Esophagus muscularis mucosa (tissue), 4 donors: ENCODE measurements at regions not wholly inside any gene's neighbourhood (a gene's known extent, or its start where the extent isn't known, plus 50 kb on each side); places are given as distances from the start of the nearest gene placed in this dataset.

Experiments used
- DNase-seq: peaks from one replicate; pipeline ENCODE4 v3.0.0-alpha.2; 2017; ENCODE audit errors: extremely low spot score
- H3K27ac ChIP-seq, 4 donors: fragments of 200-600 bp; sonication (generic); replicated peaks in 1 of 4; 1 replicate in 3 of 4; 2 replicates in 1 of 4; pipeline ENCODE4 v1.5.1; 2016 to 2019; ENCODE audit warnings: mild to moderate bottlenecking in 1 of 4
- H3K27me3 ChIP-seq, 4 donors: fragments of 200-600 bp; sonication (generic); one replicate each; pipeline versions ENCODE4 v1.5.1 to v1.6.0; 2016 to 2019
- H3K36me3 ChIP-seq, 4 donors: fragments of 200-600 bp; sonication (generic); one replicate each; pipeline ENCODE4 v1.5.1; 2016 to 2019
- H3K4me1 ChIP-seq, 4 donors: fragments of 200-600 bp; sonication (generic); one replicate each; pipeline ENCODE4 v1.5.1; 2016 to 2019
- H3K4me3 ChIP-seq, 4 donors: fragments of 200-600 bp; sonication (generic); 1 replicate in 2 of 4; 2 replicates in 2 of 4; pipeline ENCODE4 v1.5.1; 2016 to 2019; ENCODE audit warnings: mild to moderate bottlenecking in 4 of 4, moderate library complexity in 1 of 4
- H3K9me3 ChIP-seq, 4 donors: fragments of 200-600 bp; sonication (generic); 1 replicate in 3 of 4; 2 replicates in 1 of 4; pipeline ENCODE4 v1.5.1; 2016 to 2019
- EP300 ChIP-seq: sonication (generic); formaldehyde crosslinking; IDR thresholded peaks from one replicate; pipeline ENCODE4 v1.6.1; 2017; ENCODE audit warnings: antibody characterized with exemption
- POLR2A ChIP-seq: fragments of 450-650 bp; IDR thresholded peaks from one replicate; pipeline ENCODE4 v1.6.1; 2017; ENCODE audit warnings: antibody characterized with exemption, moderate library complexity, mild to moderate bottlenecking, low read depth
- POLR2AphosphoS5 ChIP-seq, 2 donors: sonication (generic); formaldehyde crosslinking; IDR thresholded peaks; one replicate each; pipeline ENCODE4 v1.6.1; 2017; ENCODE audit warnings: antibody characterized with exemption in 2 of 2
- WGBS: methylation state at CpG from one replicate; pipeline ENCODE4 v1.1.5; 2018; 5-methylcytosine and 5-hydroxymethylcytosine counted together
- intact Hi-C: fragments of 100-400 bp; cut with DNase I; formaldehyde crosslinking; loops from one replicate; pipeline ENCODE4 v1.15.1; 2023
- TF ChIP-seq, protein P1 (sequence below), 3 experiments: fragments of 200-600 bp in 2 of 3; fragments of 450-650 bp in 1 of 3; sonication (generic) in 2 of 3; IDR thresholded peaks; one replicate each; pipeline ENCODE4 v1.5.1; 2017 to 2019; ENCODE audit warnings: antibody characterized with exemption in 3 of 3, mild to moderate bottlenecking in 2 of 3, moderate library complexity in 1 of 3

DNA sequence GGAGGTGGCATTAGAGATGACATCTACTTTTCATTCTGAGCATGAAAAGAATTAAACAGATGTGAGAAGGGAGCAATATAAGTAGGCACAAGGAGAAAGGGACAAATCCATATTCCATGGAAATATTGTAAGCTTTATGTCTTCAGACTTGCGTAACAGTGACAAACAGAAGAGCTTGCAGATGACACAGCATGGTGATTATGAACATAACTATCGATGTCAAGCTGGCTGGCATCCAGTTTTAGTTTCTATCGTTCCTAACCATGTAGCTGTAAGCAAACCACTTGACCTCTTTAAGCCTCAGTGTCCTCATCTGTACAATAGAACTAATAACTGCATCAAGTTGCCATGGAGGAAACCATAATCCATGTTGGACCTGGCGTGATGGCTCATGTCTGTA is 246.7 kb upstream of the ADRA1B start:
- TF ChIP-seq EP300 (no peak), POLR2AphosphoS5 (IDR thresholded peaks at IDR 0.05) (no peak), POLR2A (no peak)
- TF ChIP-seq, protein P1, sequence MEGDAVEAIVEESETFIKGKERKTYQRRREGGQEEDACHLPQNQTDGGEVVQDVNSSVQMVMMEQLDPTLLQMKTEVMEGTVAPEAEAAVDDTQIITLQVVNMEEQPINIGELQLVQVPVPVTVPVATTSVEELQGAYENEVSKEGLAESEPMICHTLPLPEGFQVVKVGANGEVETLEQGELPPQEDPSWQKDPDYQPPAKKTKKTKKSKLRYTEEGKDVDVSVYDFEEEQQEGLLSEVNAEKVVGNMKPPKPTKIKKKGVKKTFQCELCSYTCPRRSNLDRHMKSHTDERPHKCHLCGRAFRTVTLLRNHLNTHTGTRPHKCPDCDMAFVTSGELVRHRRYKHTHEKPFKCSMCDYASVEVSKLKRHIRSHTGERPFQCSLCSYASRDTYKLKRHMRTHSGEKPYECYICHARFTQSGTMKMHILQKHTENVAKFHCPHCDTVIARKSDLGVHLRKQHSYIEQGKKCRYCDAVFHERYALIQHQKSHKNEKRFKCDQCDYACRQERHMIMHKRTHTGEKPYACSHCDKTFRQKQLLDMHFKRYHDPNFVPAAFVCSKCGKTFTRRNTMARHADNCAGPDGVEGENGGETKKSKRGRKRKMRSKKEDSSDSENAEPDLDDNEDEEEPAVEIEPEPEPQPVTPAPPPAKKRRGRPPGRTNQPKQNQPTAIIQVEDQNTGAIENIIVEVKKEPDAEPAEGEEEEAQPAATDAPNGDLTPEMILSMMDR (IDR thresholded peaks at IDR 0.05): no peak
- Histone ChIP-seq H3K4me3 (no peak overlapping the region), H3K36me3 (no peaks in the 10 kb centered on the region), H3K27me3 (no peaks in the 10 kb centered on the region), H3K9me3 (peaks cover 0 to 9% (median 4%) of the 10 kb centered on the region in 4 donors), H3K27ac (no peak overlapping the region), H3K4me1 (no peaks in the 10 kb centered on the region)
- intact Hi-C loops: no loop called here
- 74% methylated on average over 4 of the region's 4 CpGs for WGBS
- DNase-seq: no peak

DNA sequence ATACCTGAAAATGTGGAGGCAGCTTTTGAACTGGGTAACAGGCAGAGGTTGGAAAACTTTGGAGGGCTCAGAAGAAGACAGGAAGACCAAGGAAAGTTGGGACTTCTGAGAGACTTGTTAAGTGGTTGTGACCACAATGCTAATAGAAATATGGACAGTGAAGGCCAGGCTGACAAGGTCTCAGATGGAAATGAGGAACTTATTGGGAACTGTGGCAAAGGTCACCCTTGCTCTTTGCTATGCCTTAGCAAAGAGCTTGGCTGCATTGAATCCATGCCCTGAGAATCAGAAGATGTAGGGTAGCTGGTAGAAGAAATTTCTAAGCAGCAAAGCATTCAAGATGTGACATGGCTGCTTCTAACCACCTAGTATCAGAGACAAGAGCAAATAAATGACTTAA is 244.4 kb upstream of the ADRA1B start:
- H3K4me1 ChIP-seq: no peaks in the 10 kb centered on the region
- H3K36me3 ChIP-seq: no peaks in the 10 kb centered on the region
- DNase-seq: peak; percentile 62
- no peak overlapping the region for H3K4me3 ChIP-seq
- TF ChIP-seq, protein P1 (IDR thresholded peaks at IDR 0.05): no peak
- TF ChIP-seq POLR2A (no peak), EP300 (no peak), POLR2AphosphoS5 (IDR thresholded peaks at IDR 0.05) (no peak)
- peaks cover 0 to 9% (median 4%) of the 10 kb centered on the region in 4 donors for H3K9me3 ChIP-seq
- H3K27ac ChIP-seq: no peak overlapping the region
- intact Hi-C loops: no loop called here
- H3K27me3 ChIP-seq: no peaks in the 10 kb centered on the region

DNA sequence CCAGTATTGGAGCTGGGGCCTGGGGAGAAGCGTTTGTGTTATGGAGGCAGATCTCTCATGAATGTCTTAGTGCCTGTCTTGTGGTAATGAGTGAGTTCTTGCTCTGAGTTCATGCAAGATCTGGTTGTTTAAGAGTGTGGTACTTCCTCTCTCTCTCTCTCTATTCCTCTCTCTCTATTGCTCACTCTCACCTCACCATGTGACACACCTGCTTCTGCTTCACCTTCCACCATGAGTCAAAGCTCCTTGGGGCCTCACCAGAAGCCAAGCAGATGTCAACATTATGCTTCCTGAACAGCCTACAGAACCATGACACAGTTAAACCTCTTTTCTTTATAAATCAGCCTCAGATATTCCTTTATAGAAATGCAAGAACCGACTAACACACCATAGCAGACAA is 242.7 kb upstream of the ADRA1B start:
- Histone ChIP-seq H3K9me3 (peaks cover 0 to 9% (median 4%) of the 10 kb centered on the region in 4 donors), H3K4me3 (no peak overlapping the region), H3K36me3 (no peaks in the 10 kb centered on the region), H3K27me3 (no peaks in the 10 kb centered on the region), H3K4me1 (no peaks in the 10 kb centered on the region), H3K27ac (no peak overlapping the region)
- TF ChIP-seq, protein P1 (IDR thresholded peaks at IDR 0.05): no peak
- TF ChIP-seq POLR2A: no peak
- no peak for TF ChIP-seq EP300
- TF ChIP-seq POLR2AphosphoS5 (IDR thresholded peaks at IDR 0.05): no peak
- DNase-seq: peak; percentile 34
- intact Hi-C loops: no loop called here
- WGBS: 69% methylated on average over 2 of the region's 2 CpGs

DNA sequence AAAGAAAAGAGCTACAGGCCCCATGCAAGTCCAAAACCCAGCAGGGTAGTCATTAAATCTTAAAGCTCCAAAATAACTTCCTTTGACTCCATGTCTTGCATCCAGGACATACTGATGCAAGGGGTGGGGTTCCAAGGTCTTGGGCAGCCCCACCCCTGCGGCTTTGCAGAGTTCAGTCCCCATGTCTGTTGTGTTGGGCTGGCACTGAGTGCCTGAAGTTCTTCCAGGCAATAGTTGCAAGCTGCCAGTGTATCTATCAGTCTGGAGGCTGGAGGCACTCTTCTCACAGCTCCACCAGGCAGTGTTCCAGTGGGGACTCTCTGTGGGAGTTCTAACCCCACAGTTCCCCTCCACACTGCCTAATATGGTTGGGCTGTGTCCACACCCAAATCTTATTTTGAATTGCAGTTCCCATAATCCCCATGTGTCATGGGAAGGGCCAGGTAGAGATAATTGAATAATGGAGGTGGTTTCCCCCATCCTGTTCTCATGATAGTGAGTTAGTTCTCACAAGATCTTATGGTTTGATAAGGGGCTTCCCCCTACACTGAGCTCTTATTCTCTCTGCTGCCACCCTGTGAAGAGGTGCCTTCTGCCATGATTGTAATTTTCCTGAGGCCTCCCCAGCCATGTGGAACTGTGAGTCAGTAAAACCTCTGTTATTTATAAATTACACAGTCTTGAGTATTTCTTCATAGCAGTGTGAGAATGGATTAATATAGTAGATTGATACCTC is 237.5 kb upstream of the ADRA1B start:
- TF ChIP-seq POLR2A (no peak), POLR2AphosphoS5 (IDR thresholded peaks at IDR 0.05) (no peak), EP300 (no peak)
- TF ChIP-seq, protein P1 (IDR thresholded peaks at IDR 0.05): no peak
- H3K36me3 ChIP-seq: no peaks in the 10 kb centered on the region
- H3K9me3 ChIP-seq: peaks cover 0 to 9% (median 0%) of the 10 kb centered on the region in 4 donors
- H3K4me1 ChIP-seq: no peaks in the 10 kb centered on the region
- no peak overlapping the region for H3K27ac ChIP-seq
- H3K4me3 ChIP-seq: no peak overlapping the region
- peak; percentile 68 for DNase-seq
- H3K27me3 ChIP-seq: no peaks in the 10 kb centered on the region
- intact Hi-C loops: no loop called here
- 43% methylated on average over 1 of the region's 1 CpG for WGBS

DNA sequence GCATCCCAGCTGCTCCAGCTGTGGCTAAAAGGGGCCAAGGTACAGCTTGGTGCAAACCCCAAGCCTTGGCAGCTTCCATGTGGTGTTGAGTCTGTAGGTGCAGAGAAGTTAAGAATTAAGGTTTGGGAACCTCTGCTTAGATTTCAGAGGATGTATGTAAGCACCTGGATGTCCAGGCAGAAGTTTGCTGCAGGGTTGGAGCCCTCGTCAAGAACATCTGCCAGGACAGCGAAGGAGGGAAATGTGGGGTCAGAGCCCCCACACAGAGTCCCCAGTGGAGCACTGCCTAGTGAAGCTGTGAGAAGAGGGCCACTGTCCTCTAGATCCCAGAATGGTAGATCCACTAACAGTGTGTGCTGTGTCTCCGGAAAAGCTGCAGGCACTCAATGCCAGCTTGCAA is 236.2 kb upstream of the ADRA1B start:
- H3K36me3 ChIP-seq: no peaks in the 10 kb centered on the region
- no peak for DNase-seq
- no peaks in the 10 kb centered on the region for H3K4me1 ChIP-seq
- 58% methylated on average over 3 of the region's 3 CpGs for WGBS
- TF ChIP-seq POLR2A (no peak), EP300 (no peak), POLR2AphosphoS5 (IDR thresholded peaks at IDR 0.05) (no peak)
- TF ChIP-seq, protein P1 (IDR thresholded peaks at IDR 0.05): no peak
- peaks cover 0 to 9% (median 0%) of the 10 kb centered on the region in 4 donors for H3K9me3 ChIP-seq
- no peak overlapping the region for H3K4me3 ChIP-seq
- intact Hi-C loops: no loop called here
- H3K27ac ChIP-seq: no peak overlapping the region
- no peaks in the 10 kb centered on the region for H3K27me3 ChIP-seq
